Tibial artery (tissue), 4 donors: ENCODE measurements at regions not wholly inside any gene's neighbourhood (a gene's known extent, or its start where the extent isn't known, plus 50 kb on each side); places are given as distances from the start of the nearest gene placed in this dataset.

Experiments
- DNase-seq, 2 donors: peaks; one replicate each; pipeline ENCODE4 v3.0.0-alpha.2; 2019
- H3K27ac ChIP-seq, 2 donors: fragments of 200-600 bp; sonication (generic) in 1 of 2; 1 replicate in 1 of 2; 2 replicates in 1 of 2; pipeline ENCODE4 v1.5.1; 2018 to 2019; ENCODE audit warnings: mild to moderate bottlenecking in 1 of 2
- H3K27me3 ChIP-seq, 2 donors: fragments of 200-600 bp; sonication (generic) in 1 of 2; one replicate each; pipeline versions ENCODE4 v1.5.1 to v1.6.0; 2016 to 2019
- H3K36me3 ChIP-seq, 3 donors: fragments of 200-600 bp; sonication (generic) in 2 of 3; one replicate each; pipeline ENCODE4 v1.5.1; 2016 to 2019; ENCODE audit warnings: mild to moderate bottlenecking in 2 of 3
- H3K4me1 ChIP-seq, 4 donors: fragments of 200-600 bp; sonication (generic) in 2 of 4; 1 replicate in 3 of 4; 2 replicates in 1 of 4; pipeline ENCODE4 v1.5.1; 2016 to 2019
- H3K4me3 ChIP-seq, 2 donors: fragments of 200-600 bp; sonication (generic) in 1 of 2; 1 replicate in 1 of 2; 2 replicates in 1 of 2; pipeline ENCODE4 v1.5.1; 2018 to 2019; ENCODE audit warnings: mild to moderate bottlenecking in 2 of 2
- H3K9me3 ChIP-seq, 3 donors: fragments of 200-600 bp; sonication (generic) in 1 of 3; one replicate each; pipeline ENCODE4 v1.5.1; 2016 to 2019
- CTCF ChIP-seq, 2 experiments: fragments of 200-600 bp in 1 of 2; fragments of 450-650 bp in 1 of 2; IDR thresholded peaks; one replicate each; pipeline ENCODE4 v1.5.1; 2017 to 2019; ENCODE audit warnings: antibody characterized with exemption in 2 of 2, mild to moderate bottlenecking in 1 of 2, moderate library complexity in 1 of 2
- intact Hi-C: fragments of 100-400 bp; cut with DNase I; formaldehyde crosslinking; loops from one replicate; pipeline ENCODE4 v1.15.0; 2023; ENCODE audit warnings: low total_unique reads

GRCh38 chr13:63680704-63681103 is 2265.1 kb upstream of the PCDH20 start:
- Histone ChIP-seq H3K9me3 (no peaks in the 10 kb centered on the region), H3K4me3 (no peak overlapping the region), H3K27ac (no peak overlapping the region), H3K4me1 (no peaks in the 10 kb centered on the region), H3K36me3 (no peaks in the 10 kb centered on the region), H3K27me3 (no peaks in the 10 kb centered on the region)
- no peak for DNase-seq
- intact Hi-C loops, result no loop called here
- no peak for TF ChIP-seq CTCF (IDR thresholded peaks at IDR 0.05)

GRCh38 chr13:63671296-63671695 is 2255.6 kb upstream of the PCDH20 start:
- intact Hi-C loops, result no loop called here
- Histone ChIP-seq H3K27ac (no peak overlapping the region), H3K4me1 (no peaks in the 10 kb centered on the region), H3K36me3 (no peaks in the 10 kb centered on the region), H3K27me3 (no peaks in the 10 kb centered on the region), H3K9me3 (no peaks in the 10 kb centered on the region), H3K4me3 (no peak overlapping the region)
- no peak for DNase-seq
- no peak for TF ChIP-seq CTCF (IDR thresholded peaks at IDR 0.05)

- Histone ChIP-seq H3K4me3 (no peak overlapping the region), H3K27me3 (no peaks in the 10 kb centered on the region), H3K27ac (no peak overlapping the region), H3K9me3 (no peaks in the 10 kb centered on the region), H3K4me1 (no peaks in the 10 kb centered on the region), H3K36me3 (no peaks in the 10 kb centered on the region)
- no peak for DNase-seq
- intact Hi-C loops, result no loop called here
- TF ChIP-seq CTCF (IDR thresholded peaks at IDR 0.05), result no peak
These were observed 2235.7 kb upstream of the PCDH20 start for GRCh38 chr13:63651394-63651793.

- no peak for TF ChIP-seq CTCF (IDR thresholded peaks at IDR 0.05)
- no peaks in the 10 kb centered on the region for H3K27me3 ChIP-seq
- no peak for DNase-seq
- H3K9me3 ChIP-seq, result no peaks in the 10 kb centered on the region
- H3K27ac ChIP-seq, result no peak overlapping the region
- no peak overlapping the region for H3K4me3 ChIP-seq
- intact Hi-C loops, result no loop called here
- no peaks in the 10 kb centered on the region for H3K36me3 ChIP-seq
- H3K4me1 ChIP-seq, result no peaks in the 10 kb centered on the region
These were observed 2227.9 kb upstream of the PCDH20 start for GRCh38 chr13:63643543-63643942.

GRCh38 chr13:63636316-63636993 is 2220.8 kb upstream of the PCDH20 start:
- no peak overlapping the region for H3K27ac ChIP-seq
- TF ChIP-seq CTCF (IDR thresholded peaks at IDR 0.05), result no peak
- H3K27me3 ChIP-seq, result no peaks in the 10 kb centered on the region
- no peaks in the 10 kb centered on the region for H3K36me3 ChIP-seq
- no peaks in the 10 kb centered on the region for H3K4me1 ChIP-seq
- no peak for DNase-seq
- no peak overlapping the region for H3K4me3 ChIP-seq
- intact Hi-C loops, result no loop called here
- no peaks in the 10 kb centered on the region for H3K9me3 ChIP-seq

GRCh38 chr13:63632321-63632720 is 2216.7 kb upstream of the PCDH20 start:
- Histone ChIP-seq H3K27ac (no peak overlapping the region), H3K9me3 (no peaks in the 10 kb centered on the region), H3K4me3 (no peak overlapping the region), H3K27me3 (no peaks in the 10 kb centered on the region), H3K36me3 (no peaks in the 10 kb centered on the region), H3K4me1 (no peaks in the 10 kb centered on the region)
- no peak for DNase-seq
- intact Hi-C loops, result no loop called here
- no peak for TF ChIP-seq CTCF (IDR thresholded peaks at IDR 0.05)
